GM21381 (cell line): ENCODE measurements at regions not wholly inside any gene's neighbourhood (a gene's known extent, or its start where the extent isn't known, plus 50 kb on each side); places are given as distances from the start of the nearest gene placed in this dataset.

Experiments
- ATAC-seq: cut with Tn5 transposase; IDR thresholded peaks from one replicate; pipeline ENCODE4 v1.9.1; 2021; ENCODE audit warnings: mild to moderate bottlenecking, moderate library complexity; ENCODE audit not compliant: unreplicated experiment

DNA sequence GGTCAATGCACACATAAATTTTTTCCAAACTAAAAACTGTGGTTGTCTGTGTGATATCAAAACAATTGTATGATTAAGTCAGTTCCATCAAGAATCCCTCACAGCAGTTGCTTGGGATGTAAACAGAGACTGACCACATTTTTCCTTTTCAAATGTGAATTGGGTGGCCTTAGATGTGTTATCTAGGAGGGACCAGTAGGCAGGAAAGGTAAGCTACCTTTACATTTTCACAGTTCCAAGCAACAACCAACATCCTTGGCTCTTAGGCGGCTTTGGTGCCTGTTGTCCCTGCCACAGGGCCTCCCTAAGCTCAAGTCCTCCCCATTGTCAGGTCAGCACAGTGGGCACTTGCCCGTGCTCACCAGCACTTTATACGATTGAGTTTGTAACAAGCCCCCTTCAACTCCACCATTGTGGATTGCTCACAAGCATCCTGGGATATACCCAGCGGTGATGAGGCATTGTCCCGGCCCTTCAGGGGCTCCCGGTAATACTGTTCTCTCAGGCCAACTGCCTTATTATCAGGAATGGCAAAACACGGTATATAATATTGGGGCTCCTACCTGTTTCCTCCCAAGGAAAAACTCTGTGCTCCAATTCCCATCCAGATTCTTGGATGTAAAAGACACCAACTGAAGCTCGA lies 114.9 kb upstream of the ANKRD1 start:
- no peak for ATAC-seq

DNA sequence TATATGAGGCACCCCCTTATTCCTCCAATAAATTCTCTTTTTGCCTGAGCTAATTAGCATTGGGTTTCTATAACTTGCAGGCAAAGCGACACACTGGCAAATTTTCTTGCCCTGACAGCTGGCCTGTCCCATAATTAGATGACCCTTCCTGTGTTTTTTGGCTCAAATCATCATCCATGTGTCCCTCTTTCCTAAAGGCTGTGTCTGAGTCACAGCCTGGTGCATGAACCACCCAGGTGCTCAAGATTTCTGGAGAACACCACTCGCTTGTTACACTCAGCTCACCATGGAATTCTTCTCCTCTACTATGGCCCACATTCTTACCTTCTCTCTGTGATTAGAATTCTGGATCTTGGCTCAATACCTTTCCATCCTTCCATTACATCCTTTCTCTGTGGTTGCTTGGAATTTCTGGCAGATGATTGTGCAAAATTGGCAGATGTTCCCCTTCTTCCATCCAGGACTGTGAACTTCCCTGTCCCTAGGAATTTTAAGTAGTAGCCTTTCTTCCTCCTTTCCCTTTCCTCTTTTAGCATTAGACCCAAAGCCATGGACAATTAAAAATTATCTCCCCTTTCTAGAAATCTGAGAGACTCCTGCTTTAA lies 116.0 kb upstream of the ANKRD1 start:
- no peak for ATAC-seq

DNA sequence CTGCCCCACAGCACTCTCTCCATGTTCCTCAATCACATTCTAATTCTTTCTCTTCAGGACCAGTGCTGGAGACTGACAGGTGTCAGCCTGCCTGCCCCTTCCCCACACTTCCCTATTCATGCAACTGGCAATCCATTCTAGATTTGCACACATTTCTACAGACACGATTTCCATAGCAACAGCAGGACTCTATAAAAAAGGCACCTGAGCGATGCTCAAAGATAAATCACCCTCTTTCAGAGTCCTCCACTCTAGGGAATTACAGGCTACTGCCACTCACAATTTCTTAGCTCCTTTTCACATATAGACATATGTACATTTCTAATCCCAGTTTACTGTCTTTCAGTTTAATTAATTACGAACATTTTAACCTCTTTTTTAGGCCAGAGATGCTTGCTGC lies 118.1 kb upstream of the ANKRD1 start:
- no peak for ATAC-seq

DNA sequence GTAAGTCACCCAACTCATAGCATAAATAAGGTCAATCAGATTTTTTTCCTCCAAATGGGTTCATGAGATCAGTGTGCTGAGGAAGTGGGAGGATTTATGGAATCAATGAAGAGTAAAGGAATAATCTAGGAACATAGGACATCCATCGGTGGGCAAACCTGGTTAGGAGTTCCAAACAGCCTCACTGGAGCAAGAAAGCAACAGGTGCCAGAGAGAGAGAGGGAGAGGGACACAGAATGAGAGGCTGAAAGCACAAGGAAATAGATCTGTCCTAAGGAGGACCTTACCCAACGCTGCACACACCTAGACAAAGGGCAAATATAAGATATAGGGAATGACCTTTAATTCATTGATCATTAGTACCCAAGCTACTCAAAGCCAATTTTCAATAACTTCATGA lies 119.5 kb upstream of the ANKRD1 start:
- ATAC-seq, result no peak

DNA sequence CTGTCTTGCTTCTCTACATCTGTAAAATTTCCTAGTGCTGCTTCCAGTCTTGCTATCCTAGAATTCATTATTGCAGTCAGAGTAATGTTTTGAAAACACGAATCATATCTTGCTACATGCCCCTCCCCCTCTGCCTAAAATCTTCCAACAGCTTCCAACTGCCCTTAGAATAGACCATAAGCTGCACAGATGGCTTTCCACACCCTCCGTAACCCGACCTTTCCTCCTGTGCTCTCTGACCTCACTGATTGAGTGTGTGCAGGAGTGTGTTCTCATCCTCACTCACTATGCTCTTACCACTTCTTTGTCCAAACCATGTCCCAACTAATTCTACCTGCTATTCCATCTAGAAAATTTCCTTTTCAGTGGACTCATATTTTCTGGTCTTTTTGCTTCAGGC lies 121.2 kb upstream of the ANKRD1 start:
- ATAC-seq, result no peak

DNA sequence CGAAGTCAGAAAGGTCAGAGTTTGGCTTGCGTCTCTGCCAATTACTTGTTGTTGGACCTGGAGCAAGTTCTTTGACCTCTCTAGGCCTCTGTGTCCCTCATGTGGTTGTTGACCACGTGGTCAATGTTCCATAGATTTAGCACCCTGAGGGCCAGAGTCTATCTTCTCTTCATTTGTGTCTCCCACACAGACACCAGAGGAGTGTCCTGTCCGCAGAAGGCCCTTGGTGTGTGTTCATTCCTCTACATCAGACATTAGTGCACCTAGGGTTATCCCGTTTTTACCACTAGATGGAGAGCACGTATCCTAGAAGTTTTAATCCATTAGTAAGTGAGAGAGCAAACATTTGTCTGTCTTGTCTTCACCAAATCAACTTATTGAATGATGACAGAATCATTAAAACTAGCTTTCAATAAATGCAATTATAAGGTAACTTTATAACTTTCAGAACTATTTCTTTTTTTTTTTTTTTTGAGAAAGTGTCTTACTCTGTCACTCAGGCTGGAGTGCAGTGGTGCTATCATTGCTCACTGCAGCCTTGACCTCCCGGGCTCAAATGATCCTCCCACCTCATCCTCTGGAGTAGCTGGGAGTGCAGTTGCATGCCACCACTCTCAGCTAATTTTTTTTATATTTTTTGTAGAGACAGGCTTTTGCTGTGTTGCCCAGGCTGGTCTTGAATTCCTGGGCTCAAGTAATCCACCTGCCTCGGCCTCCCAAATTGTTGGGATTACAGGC lies 122.5 kb upstream of the ANKRD1 start:
- no peak for ATAC-seq

DNA sequence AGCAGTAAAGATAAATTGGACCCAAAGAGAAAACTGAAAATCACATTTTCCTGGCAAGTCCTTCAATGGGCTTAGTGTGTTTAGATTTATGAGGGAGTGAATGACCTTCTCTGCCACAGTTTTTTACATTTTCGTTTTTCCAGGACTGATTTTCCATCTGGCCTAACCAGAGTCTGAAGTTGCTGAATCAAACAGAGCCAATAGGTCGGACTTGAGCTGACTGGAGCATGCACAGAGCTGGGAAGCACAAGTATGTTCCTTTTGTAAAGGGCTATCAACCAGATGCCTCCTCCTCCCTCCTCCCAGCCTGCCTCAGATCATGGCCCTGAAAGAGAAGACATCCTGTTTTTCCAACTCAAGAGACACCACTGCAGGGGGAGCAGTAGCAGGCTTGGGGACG lies 126.0 kb upstream of the ANKRD1 start:
- no peak for ATAC-seq

DNA sequence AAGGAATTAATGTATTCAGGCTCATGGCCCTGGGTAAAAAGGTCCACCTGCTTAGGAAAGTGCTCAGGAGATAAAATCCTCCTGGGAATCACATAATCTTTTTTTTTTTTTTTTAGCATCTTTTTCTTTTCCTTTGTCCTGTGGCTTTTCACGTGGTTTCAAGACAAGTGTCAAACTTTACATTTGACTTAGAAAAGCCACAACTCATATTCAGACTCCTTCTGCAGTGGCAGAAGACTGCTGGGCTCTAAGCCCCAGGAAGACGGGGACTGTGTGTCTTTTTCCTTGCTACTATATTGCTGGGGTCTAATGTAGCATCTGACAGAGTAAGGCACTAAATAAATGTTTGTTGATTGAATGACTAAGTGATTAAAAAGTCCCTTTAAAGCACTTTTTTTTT lies 127.5 kb upstream of the ANKRD1 start:
- ATAC-seq, result no peak

DNA sequence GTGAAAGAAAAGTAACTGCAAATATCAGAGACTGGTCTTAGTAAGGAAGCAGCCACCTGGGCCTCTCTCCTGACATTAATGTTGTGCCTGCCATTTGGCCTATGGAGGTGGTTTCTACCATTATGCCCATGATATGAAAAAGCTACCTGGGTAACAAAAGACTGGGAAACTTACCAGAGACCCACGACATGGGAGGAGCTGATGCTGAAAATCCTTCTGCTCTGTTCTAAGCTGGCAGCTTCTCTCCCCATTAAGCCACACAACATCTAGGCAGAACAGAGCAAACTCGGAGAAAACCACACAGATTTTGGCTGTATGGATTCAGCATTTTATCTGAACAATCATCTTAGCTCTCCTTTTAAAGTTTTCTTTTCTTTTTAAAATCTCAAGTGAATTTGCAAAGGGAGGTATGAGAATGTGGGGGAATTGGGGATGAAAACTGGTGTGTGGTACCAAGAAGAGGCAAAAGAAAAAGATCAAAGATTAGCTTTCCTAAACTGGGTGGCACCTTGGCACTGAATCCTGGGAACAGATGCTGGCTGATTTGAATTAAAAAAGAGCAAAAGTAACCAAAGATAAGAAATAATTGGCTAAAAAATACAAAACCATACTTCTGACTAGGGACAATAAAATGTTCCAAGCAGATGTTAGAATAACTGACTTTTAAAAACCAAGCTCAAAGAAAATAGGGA lies 128.6 kb upstream of the ANKRD1 start:
- no peak for ATAC-seq

DNA sequence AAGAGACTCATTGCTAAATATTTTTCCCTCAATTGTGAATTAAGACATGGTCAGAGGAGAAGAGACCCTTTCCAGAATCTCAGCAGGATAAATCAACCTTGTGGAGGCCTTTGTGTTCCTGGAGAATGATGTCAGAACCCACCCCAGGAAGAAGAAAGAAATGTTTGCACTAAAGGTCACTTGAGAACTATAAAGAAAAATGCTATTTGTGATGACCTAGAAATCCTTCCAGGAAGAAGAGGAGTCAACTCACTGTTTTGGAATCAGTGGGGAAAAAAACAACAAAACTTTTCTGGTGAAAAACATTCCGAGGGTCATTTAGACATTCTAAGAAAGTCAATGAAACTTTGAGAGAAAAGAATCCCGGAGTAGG lies 129.1 kb upstream of the ANKRD1 start:
- ATAC-seq, result no peak

DNA sequence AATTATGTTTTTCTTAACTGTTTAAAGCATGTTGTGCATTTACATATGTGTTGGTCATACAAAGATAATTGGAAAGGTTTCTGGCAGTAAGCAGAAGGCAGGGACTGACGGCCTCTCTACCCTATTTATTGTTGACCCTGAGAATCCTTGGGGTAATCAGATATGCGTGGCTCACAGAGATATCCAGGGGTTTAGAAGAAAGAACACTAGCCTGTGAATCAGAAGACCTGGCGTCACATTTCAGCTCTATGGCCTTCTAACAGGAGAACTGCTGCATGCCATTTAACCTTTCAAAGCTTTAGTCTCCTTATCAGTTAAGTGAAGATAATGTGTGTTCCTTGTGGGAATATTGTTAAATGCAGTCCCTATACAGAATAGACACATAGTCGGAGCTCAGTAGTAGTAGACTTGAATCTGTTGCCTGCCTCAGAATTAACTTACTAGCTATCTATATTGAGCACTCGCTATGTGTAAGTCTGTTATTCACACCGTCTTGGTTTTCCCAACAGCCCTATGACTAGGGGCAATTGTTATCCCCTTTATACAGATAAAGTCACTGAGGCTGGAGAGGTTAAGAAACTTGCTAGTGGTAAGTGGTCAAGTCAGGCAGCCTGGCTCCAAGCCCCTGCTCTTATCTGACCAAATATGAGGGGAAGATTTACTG lies 129.6 kb upstream of the ANKRD1 start:
- ATAC-seq, result no peak

DNA sequence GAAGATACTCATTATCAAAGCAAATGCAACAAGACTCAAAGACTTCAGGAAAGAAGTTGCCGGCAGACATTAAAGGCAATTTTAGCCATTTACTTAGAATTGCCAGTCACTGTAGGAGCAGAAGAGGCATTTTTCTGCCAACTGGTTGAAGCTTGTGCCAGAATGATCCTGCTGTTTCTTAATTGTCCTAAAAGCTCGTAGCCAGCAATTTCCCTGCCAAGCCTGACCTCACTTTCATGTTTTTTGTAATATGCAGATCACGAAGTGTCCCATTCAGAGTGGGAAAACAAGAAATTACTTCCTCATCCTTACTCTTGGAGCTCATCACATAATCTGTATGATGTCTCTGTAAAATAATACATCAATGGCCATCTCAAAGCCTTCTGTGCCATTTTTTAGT lies 130.9 kb upstream of the ANKRD1 start:
- no peak for ATAC-seq

DNA sequence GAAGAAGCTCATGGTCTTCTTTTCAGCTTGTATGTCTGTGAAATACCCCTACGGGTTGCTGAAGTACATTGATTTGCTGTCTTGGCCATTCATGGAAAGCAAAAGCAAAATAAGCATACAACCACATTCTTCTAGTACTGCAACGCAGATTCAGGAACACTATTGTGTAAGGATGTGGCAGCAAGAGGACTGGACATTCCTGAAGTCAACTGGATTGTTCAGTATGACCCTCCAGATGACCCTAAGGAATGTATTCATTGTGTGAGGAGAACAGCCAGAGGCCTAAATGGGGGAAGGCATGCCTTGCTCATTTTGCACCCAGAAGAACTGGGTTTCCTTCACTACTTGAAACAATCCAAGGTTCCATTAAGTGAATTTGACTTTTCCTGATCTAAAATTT lies 133.4 kb upstream of the ANKRD1 start:
- no peak for ATAC-seq

DNA sequence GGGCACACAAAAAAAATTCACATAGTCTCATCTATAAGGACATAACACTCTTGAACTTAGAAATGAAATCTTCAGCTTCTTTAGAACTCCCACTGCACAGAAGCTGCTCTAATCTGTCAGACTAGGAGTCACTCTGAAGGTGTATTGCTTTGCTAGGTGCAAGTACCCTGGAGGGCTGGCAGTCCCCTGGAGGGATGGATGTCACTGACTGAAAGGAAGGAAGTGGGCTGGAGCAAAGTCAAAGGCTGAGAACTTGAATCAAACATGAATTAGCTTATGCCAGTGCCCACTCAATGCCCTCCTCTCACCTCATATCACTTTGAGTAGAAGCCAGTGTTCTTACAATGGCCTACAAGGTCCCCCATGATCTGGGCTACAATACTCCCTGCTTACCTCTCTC lies 140.3 kb upstream of the ANKRD1 start:
- no peak for ATAC-seq

DNA sequence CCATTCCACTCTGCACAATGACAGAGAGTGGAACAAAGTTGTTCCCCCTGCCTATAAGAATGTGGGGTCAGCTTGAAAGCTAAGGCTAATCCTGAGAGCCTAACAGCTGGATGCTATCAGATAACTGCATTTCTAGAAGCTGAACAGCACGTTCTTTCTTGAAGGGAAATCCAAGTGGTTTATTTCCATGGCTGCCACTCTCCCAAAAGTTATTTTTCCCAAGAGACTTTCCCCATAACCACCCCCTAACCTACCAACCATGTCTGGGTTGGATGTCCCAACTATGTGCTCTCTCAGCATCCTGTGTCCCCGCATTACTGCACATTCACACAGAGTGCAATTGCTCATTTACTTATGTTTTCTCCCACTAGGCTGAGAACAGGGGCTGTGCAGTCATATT lies 140.7 kb upstream of the ANKRD1 start:
- no peak for ATAC-seq

DNA sequence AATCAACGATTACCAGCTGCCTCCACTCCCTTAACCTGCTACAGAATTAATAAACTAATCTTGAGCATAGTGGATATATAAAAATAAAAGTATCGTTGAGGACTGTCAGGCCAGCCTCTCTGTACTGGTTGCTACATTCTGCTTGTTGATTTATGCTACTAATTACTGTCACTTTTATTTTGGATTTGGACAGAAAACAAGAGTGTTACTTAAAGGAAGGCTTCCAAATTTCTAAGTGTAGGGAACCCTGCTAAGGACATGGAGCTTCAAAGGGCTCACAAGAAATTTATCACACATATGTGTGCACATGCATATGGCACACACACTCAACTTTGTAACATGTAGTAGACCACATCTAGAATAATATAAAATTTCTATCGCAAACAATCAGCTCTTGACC lies 141.2 kb upstream of the ANKRD1 start:
- ATAC-seq, result no peak

DNA sequence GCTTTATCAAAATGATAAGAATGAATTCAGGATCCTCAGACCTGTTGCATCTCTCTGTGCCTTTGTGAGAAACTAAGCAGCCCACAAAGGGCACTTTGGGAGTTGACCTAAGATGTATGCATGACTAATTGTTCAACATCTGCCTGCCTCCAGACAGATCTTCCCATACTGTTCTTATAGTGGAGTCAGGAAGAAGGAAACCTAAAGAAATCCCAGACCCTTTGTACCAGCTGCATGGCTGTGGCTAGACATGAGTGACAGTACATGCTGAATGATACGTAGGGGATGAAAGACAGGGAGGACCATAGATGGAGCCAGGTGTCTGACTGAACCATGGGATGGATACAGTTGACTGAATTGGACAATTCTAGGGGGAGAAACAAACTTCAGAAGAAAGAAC lies 148.7 kb upstream of the PCGF5 start:
- ATAC-seq, result no peak

DNA sequence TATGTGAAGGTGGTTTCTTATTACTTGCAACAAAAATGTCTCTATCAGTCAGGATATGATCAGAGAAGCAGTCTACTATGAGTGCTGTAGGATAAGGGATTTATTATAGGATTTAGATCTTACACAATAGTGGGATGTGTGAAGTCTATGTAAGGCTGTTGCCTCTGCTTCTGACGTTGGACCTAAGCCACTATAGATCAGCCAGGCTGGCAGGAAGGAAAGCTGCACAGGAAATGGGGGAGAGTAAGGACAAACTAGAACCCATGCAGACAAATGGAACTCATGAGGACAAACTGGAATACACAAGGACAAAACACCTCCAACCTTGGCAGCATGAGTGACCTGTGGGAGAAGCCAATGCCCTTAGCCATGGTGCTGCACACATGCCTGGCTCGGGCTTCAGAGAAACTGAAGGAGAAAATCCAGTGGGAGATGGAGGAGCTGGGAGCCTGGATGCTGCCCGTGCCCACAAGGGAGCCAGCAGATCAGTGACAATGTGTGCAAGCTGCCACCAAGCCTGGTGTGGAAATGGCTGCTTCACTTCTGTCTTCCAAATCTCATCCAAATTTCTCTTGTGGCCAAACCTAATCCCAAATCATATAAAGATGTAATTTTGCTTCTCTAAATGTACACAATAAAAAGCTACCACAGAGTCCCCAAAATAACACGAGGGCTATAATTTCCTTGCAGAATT lies 147.0 kb upstream of the PCGF5 start:
- ATAC-seq, result no peak

DNA sequence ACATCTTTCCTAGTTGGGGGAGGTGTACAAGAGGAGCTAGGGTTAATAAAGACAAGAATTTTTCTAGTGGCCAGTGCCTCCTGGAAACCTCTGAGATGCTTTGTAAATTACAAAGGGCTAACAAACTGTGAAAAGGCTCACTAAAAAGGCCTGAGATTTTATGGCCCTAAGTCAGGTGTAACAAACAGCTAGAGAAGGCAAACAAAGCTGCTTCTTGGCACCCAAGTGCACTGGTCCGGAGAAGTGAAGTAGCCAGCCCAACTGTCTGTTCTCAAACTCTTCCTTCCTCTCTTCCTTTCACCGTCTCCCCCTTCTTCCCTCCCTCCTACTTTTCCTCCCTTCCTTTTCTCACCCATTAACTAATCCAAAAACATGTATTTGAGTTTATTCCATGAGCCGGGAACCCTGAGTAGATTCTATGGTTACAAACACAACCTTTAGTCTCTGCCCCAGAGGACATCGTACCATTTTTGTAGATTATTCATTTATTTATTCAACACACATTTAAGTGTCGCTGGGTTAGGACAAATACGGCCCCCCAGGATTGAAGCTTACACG lies 143.4 kb upstream of the PCGF5 start:
- no peak for ATAC-seq

DNA sequence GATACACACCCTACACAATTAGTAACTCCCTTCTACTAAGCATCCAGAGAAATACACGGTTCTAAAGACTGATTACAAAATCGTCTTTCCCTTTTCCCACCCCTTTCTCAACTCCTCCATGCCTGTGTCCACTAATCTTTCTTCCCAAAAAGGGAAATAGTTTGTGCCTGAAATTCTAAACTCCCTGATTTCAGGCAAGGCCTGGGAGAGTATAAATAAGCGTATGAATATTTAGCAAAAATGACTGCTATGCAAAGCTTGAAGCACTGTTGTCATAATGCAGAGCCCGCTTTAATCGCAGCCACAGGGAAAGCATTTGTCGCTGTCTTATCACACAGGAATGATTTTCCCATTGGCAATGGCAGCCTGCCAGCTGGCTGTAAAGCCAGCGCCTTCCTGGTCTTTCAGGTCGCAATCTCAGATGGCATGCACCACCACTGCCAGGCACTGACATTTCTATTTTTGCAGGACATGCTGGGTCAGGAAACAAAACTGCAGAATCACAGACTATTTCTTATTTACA lies 142.9 kb upstream of the PCGF5 start:
- no peak for ATAC-seq
